GM12872 (cell line): ENCODE measurements at regions not wholly inside any gene's neighbourhood (a gene's known extent, or its start where the extent isn't known, plus 50 kb on each side); places are given as distances from the start of the nearest gene placed in this dataset.
A peak's percentile ranks its signal among the peaks of the same experiment; 100 is the strongest.

ENCODE experiments used
- CTCF ChIP-seq: IDR thresholded peaks from 3 replicates; pipeline ENCODE4 v1.5.1; 2011; ENCODE audit warnings: low read depth, mild to moderate bottlenecking, low read length, moderate library complexity; ENCODE audit not compliant: insufficient read depth

GRCh38 chr13:22252281-22252830, 581.5 kb downstream of the FGF9 start:
- no peak for TF ChIP-seq CTCF

GRCh38 chr13:22253107-22253506, 582.2 kb downstream of the FGF9 start:
- no peak for TF ChIP-seq CTCF

- peak; percentile 24; the same call in 2 of the 3 replicates for TF ChIP-seq CTCF
Observed at GRCh38 chr13:22256111-22256639, 585.3 kb downstream of the FGF9 start.

DNA sequence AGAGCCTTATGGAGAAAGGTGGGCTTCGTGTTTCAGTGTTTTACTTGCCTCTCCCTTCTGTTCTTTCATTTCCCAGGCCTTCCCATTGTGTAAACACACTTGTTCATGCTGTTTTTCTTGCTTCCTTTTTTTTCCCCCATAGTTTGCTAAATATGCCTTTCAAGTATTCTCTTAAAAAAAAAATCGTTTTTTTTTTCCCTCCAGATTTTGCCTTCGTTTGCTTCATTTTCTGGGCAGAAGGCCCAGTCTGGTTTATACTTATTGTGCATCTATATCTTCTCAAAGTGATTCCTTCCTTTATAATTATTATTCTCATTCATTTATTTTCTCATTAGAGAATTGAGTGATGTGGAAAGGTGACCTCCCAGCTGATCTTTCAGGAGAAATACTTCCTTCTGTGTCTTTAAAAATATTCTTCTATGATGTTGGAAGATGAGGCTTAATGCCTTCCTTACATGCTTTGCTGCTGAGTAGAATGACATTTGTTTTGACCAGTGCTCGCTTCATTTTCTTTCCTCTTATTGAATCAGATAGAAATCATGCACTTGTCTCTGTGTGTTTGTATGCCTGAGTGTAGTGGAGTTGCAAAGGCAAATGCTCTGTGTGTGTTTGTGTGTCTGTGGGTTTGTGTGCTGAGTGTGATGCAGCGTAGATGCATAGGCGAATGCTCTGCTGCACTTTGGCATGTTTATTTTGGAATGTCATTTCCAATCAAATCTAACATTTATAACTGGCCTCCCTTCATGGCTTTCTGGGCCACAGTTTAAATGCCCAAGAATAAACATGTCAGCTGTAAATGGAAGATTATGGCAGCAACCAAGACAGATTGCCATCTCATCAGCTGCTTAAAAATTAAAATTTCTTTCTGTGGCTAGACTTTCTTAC, 591.4 kb downstream of the FGF9 start:
- no peak for TF ChIP-seq CTCF

GRCh38 chr13:22263185-22263584, 592.3 kb downstream of the FGF9 start:
- TF ChIP-seq CTCF = no peak

DNA sequence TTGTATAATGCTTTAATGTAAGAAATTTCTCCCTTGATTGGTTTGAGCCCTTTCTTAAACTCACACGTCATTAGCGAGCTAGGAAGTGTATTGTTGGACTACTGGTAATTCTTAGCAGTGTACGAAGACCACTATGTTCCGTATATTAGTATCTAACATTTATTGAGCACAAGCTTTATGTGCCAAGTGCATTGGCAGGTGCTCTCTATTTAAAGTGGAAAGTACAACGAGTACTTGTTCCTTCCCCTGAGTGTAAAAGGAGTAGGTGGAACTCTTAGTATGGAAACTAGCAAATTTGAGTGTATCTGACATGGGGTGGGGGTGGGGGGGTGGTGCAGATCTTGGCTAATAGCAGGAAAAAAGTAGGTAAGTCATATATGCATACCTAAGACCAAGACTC, 594.7 kb downstream of the FGF9 start:
- TF ChIP-seq CTCF = no peak

DNA sequence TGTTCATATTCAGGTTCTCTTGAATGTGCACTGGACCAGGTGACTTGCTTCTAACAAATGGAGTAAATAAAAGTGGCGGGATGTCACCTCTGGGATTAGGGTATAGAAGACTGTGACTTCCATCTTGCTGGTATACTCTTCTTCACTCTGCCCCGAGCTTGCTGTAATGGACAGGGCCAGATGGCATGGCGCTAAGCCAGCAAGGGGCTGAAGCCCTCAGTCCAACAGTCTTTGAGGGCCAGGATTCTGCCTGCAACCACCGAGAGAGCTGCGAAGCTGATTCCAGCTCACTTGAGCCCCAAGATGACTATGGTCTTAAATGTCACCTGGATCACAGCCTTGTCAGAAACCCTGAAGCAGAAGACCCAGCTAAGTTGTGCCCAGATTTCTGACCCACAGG, 600.0 kb downstream of the FGF9 start:
- no peak for TF ChIP-seq CTCF
